Right hindlimb (tissue), 1 donor: ENCODE measurements at regions not wholly inside any gene's neighbourhood (a gene's known extent, or its start where the extent isn't known, plus 50 kb on each side); places are given as distances from the start of the nearest gene placed in this dataset.
"Not testable (repeated sequence)": the region's sequence is repeated elsewhere in the genome, so short reads cannot be mapped to it uniquely, and the experiment has no call there.

ENCODE experiments used
- DNase-seq: peaks from one replicate; pipeline ENCODE4 v3.0.0-alpha.2; 2018

DNA sequence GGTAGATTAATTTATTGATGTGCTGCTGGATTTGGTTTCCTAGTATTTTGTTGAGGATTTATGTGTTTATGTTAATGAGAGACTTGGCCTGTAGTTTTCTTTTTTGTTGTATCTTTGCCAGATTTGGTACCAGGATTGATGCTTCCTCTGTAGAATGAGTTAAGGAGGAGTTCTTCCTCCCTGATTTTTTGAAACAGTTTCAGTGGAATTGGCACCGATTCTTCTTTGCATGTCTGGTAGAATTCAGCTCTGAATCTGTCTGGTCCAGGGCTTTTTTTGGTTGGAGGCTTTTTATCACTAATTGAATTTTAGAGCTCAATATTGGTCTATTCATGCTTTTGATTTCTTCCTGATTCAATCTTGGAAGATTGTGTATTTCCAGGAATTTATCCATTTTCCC lies 174.0 kb upstream of the NDST4 start:
- no peak for DNase-seq

DNA sequence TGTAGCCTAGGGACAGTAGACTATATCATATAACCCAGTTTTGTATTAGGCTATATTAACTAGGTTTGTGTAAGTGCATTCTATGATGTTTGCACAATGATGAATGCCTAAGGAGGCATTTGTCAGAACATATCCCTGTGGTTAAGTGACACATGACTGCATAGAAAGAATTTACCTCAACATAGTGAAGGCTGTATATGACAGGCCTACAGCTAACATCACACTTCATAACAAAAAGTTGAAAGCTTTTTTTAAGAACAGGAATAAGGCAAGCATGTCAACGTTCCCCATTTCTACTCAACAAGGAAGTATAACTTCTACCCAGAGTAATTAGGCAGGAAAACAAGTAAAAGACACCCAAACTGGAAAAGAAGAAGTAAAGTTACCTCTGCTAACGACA lies 165.9 kb upstream of the NDST4 start:
- DNase-seq = no peak

GRCh38 chr4:115278830-115279229 lies 165.4 kb upstream of the NDST4 start:
- no peak for DNase-seq

DNA sequence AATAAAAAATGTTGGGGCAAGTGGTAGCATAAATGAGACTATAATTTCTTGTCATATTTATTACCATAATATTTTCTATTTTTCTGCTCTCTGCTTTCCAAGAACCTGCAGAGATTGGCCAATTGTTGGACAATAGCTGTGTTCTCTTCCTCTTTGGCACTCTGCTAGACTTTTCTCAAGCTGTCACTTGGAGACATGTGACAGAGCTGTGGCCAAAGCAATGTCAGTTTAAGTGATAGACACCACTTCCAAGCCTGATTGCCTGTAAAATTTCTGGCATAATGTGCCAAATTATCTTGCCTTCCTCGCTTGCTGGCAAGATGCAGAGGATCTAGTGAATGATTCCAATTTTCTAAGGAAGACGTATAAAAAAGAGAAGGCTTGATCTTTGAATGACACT lies 162.2 kb upstream of the NDST4 start:
- no peak for DNase-seq

GRCh38 chr4:115274545-115274944 lies 161.1 kb upstream of the NDST4 start:
- no peak for DNase-seq

- DNase-seq = no peak
Observed at GRCh38 chr4:115272594-115272993, 159.2 kb upstream of the NDST4 start.

DNA sequence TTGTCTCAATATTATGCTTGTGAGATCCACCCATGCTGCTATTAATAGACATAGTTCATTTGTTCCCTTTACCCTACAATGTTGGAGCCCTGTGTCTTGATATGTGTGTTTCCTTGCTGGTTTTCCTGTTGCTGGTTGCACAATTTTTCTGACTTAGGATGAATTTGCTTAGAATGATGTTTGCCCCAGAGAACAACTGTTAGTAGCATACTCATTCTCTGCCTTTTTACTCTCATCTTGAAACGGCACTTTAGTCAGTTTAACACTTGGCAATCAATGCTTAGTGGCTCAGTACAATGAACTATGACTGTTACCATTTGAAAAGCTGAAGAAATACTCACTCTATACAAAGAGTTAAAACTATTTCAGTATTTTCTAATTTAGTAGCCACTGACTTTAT lies 158.8 kb upstream of the NDST4 start:
- no peak for DNase-seq

GRCh38 chr4:115260195-115260594 lies 146.8 kb upstream of the NDST4 start:
- DNase-seq = no peak

DNA sequence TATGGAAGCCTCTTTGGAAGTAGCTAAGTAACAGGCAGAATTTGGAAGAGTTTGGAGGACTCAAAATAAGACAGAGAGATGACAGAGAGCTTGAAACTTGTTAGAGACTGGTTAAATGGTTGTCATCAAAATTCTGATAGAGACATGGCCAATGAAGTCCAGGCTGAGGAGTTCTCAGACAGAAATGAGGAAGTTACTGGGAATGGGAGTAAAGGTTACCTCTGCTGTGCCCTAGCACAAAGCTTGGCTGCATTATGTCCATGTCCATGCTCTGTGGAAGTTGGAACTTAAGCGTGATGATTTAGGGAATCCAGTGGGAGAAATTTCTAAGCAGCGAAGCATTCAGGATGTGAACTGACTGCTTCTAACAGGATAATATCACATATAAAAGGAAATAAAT lies 146.2 kb upstream of the NDST4 start:
- DNase-seq = no peak

DNA sequence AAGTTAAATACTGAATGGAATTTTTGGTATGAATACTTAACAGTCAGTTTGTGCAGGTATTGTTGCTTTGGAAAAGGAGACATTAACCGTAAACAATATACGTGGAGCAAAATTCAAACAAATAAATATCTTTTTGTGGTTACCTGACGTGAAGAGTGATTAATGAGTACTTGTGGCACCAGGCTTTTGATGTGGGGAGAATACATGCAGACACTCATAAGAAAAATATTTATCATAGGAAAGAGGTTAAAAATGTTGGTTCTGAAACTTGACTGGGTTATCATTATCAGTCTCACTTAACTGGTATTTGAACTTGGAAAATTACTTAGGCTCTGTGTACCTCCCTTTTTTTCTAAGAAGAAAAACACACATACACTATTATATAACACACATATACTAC lies 136.4 kb upstream of the NDST4 start:
- DNase-seq = no peak

GRCh38 chr4:115234405-115235093 lies 121.1 kb upstream of the NDST4 start:
- no peak for DNase-seq

DNA sequence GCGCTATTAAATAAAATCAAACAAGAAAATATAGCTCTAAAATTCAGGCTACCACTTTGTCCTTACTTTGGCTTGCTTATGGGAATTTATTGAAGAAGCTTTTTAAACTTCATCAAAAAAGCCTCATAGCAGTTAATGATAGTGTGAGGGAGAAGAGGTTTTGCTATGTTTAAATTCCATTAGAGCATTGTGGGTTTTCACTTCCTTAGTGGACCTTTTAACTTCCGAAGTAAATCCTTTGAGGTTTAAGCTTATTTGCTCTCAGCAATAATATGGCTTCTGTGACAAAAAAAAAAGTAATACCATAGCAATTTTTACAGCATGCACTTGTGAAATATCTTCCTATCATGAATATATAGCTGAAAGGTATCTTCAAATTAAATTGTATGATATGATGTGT lies 120.2 kb upstream of the NDST4 start:
- no peak for DNase-seq

DNA sequence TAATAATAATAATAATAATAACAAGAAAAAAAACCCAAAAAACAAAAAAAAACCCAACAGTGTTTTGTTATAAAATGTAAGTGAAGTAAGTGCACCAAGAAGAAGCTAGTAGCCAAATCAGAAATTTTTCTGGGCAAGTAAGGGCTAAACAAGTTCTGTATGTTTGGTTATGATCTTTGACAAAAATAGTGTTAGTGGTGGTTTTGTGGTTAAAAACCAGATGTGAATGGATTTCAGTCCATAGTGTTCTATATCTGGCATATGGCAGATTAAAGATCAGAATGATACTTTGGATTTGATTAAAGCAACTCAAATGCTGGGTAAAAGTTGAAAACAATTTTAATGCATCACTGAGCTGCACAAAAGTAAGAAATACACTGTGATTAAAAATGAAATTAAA lies 116.5 kb upstream of the NDST4 start:
- no peak for DNase-seq

GRCh38 chr4:115228851-115229250 lies 115.4 kb upstream of the NDST4 start:
- no peak for DNase-seq

DNA sequence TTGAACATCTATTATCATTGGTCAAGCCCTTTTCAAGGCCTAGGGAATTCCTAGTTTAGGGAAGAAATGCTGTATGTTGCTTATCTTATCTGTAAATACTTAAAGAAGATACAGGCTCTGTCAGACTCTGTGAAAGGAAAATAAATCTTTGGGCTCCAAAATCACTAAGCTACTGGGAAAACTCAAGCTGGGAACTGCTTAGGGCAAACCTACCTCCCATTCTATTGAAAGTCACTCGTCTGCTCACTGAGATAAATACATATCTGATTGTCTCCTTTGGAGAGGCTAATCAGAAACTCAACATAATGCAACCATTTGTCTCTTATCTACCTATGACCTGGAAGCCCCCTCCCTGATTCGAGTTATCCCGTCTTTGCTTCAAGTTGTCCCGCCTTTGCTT lies 108.6 kb upstream of the NDST4 start:
- DNase-seq = no peak

GRCh38 chr4:115219862-115220261 lies 106.4 kb upstream of the NDST4 start:
- DNase-seq = no peak

DNA sequence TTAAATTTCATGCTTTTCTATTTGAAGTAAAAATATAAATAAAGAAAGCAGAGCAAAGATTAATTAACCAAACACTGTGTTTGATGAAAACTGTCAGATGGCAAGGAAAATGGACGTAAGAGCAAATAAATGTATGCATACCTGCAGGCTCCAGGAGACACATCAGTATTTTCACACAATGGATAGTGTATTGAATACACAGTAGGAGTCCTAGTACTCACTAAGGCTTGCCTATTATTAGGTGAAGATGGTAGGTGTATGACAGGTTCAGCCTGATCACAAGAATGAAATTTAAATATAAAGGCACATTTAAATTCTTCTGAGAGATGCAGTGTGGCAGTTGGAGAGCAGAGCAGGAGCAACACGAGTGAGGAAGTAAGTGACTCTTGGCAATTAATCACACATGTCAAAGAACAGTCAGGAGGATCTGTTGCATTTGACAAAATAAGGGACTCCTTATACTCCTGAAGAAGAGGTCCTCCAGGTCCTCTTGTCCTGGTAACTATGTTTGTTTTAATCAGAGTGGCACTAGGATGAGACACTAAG lies 106.0 kb upstream of the NDST4 start:
- no peak for DNase-seq

DNA sequence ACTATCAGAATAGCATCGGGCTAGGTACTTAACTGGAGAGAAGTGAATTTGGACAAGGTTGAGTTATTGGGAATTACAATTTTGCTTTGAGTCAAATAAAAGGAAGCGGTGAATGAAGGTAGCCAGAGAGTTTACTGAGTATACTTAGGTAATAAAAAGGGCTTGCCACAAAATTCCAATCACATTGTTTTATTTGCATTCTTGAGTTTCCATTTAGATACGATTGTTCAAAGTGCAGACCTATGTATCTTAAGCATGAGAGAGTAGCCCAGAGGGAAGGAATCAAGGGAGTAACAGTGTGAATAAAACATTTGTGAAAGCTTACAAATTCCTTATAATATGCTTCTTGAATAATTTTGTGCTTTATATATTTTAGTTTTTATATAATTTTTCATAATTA lies 102.5 kb upstream of the NDST4 start:
- no peak for DNase-seq

DNA sequence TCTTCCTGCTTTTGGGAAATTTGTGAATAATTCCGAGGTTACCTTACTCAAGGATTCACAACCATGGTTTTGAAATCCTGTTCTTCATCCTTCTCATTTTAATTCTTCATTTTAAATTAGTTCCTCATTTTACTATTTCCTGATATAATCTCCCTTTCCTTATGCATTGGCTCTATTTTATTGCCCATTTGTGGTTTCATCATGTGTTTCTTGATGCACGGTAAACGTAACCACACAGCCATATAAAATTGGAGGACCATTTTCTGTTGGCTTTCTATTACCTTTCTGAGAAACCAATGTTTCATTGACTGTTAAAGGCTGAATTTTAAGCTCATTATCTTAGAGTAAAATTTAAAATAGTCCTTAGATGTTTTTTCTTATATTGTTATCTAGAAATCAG lies 100.3 kb upstream of the NDST4 start:
- no peak for DNase-seq

GRCh38 chr4:115201042-115201330 lies 87.6 kb upstream of the NDST4 start:
- DNase-seq = no peak

- not testable (repeated sequence) for DNase-seq
Observed at GRCh38 chr4:115200201-115201041, 87.0 kb upstream of the NDST4 start.

DNA sequence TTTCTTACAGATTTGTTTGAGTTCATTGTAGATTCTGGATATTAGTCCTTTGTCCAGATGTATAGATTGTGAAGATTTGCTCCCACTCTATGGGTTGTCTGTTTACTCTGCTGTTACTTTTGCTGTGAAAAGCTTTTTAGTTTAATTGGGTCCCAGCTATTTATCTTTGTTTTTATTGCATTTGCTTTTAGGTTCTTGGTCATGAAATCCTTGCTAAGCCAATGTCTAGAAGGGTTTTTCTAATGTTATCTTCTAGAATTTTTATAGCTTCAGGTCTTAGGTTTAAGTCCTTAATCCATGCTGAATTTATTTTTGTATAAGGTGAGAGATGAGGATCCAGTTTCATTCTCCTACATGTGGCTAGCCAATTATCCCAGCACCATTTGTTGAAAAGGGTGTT lies 81.2 kb upstream of the NDST4 start:
- not testable (repeated sequence) for DNase-seq

DNA sequence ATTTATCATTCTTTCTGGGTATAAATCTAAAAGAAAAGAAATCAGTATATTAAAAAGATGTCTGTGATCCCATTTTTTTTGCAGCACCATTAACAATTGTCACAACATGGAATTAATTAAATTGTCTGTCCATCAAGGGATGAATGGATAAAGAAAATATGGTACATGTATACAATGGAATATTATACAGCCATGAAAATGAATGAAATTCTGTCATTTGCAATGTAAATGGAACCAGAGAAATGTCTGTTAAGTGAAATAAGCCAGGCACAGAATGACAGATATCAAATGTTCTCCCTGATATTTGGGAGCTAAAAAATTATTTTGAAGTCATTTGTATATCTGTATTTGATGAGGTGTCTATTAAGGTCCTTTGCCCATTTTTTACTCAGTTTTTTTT lies 77.1 kb upstream of the NDST4 start:
- DNase-seq = no peak

DNA sequence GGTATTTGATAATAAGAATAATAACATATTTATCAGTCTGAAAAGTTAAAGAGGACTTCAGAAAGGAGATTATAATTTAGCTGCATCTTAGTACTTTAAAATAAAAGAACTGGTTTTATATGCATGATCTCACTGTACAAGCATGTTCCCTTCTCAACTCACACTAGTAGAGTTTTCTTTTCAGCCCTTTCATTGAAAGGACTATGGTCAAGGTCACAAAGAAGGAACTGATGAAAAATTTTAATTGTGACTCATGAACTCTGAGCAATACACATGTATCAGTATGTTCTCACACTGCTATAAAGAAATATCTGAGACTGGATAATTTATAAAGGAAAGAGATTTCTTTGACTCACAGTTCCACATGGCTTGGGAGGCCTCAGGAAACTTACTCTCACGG lies 73.7 kb upstream of the NDST4 start:
- no peak for DNase-seq
